Neuronal stem cell (in vitro differentiated cells): ENCODE measurements at regions not wholly inside any gene's neighbourhood (a gene's known extent, or its start where the extent isn't known, plus 50 kb on each side); places are given as distances from the start of the nearest gene placed in this dataset.
"Not testable (repeated sequence)": the region's sequence is repeated elsewhere in the genome, so short reads cannot be mapped to it uniquely, and the experiment has no call there.

ENCODE experiments used
- DNase-seq: peaks from one replicate; pipeline ENCODE4 v3.0.0-alpha.2; 2013; ENCODE audit warnings: low spot score
- H2AFZ ChIP-seq: one replicate; pipeline ENCODE4 v1.6.1; 2013; ENCODE audit warnings: mild to moderate bottlenecking, low read length, inconsistent platforms
- H2AK5ac ChIP-seq: 2 replicates; pipeline ENCODE4 v1.6.1; 2013; ENCODE audit warnings: low read depth, mild to moderate bottlenecking, inconsistent platforms, low read length, moderate library complexity, mixed read lengths
- H2BK120ac ChIP-seq: 2 replicates; pipeline ENCODE4 v1.6.1; 2013; ENCODE audit warnings: low read depth, mild to moderate bottlenecking, inconsistent platforms, low read length, moderate library complexity, mixed read lengths
- H2BK12ac ChIP-seq: one replicate; pipeline ENCODE4 v1.6.1; 2013; ENCODE audit warnings: low read length, inconsistent platforms
- H2BK15ac ChIP-seq: 2 replicates; pipeline ENCODE4 v1.6.1; 2013; ENCODE audit warnings: mild to moderate bottlenecking, low read length, inconsistent platforms, mixed read lengths
- H2BK5ac ChIP-seq: one replicate; pipeline ENCODE4 v1.6.1; 2013; ENCODE audit warnings: inconsistent platforms, mild to moderate bottlenecking, low read length, moderate library complexity
- H3K14ac ChIP-seq: one replicate; pipeline ENCODE4 v1.6.1; 2013; ENCODE audit warnings: low read length, inconsistent platforms
- H3K18ac ChIP-seq: 2 replicates; pipeline ENCODE4 v1.6.1; 2013; ENCODE audit warnings: low read length, inconsistent platforms
- H3K23ac ChIP-seq: 2 replicates; pipeline ENCODE4 v1.6.1; 2013; ENCODE audit warnings: low read depth, mild to moderate bottlenecking, mixed read lengths, low read length, inconsistent platforms; ENCODE audit not compliant: poor library complexity
- H3K27ac ChIP-seq: replicated peaks from 3 replicates; pipeline ENCODE4 v1.5.1; 2013; ENCODE audit warnings: low read length, inconsistent platforms
- H3K27me3 ChIP-seq, 3 experiments: 2 replicates each; pipeline ENCODE4 v1.6.1; 2013; ENCODE audit warnings: low read length in 3 of 3, mild to moderate bottlenecking in 2 of 3, inconsistent platforms in 1 of 3, low read depth in 1 of 3, mixed read lengths in 1 of 3, moderate library complexity in 1 of 3; ENCODE audit not compliant: control insufficient read depth in 3 of 3, insufficient read depth in 3 of 3
- H3K36me3 ChIP-seq, 2 donors: replicated peaks in 1 of 2; 2 replicates each; pipeline ENCODE4 v1.6.1; 2013; ENCODE audit warnings: low read length in 2 of 2; ENCODE audit not compliant: control insufficient read depth in 2 of 2, insufficient read depth in 2 of 2
- H3K4ac ChIP-seq: 2 replicates; pipeline ENCODE4 v1.6.1; 2013; ENCODE audit warnings: inconsistent platforms, mild to moderate bottlenecking, low read length, moderate library complexity
- H3K4me1 ChIP-seq, 2 donors: 1 replicate in 1 of 2; 2 replicates in 1 of 2; pipeline ENCODE4 v1.6.1; 2013; ENCODE audit warnings: low read length in 2 of 2, low read depth in 1 of 2; ENCODE audit not compliant: control insufficient read depth in 2 of 2, insufficient read depth in 1 of 2
- H3K4me2 ChIP-seq: one replicate; pipeline ENCODE4 v1.6.1; 2013; ENCODE audit warnings: mild to moderate bottlenecking, low read length, inconsistent platforms; ENCODE audit not compliant: insufficient read depth, poor library complexity, severe bottlenecking
- H3K4me3 ChIP-seq, 2 donors: 2 replicates each; pipeline ENCODE4 v1.5.1; 2013; ENCODE audit warnings: low read length in 2 of 2, mild to moderate bottlenecking in 2 of 2, inconsistent platforms in 1 of 2, moderate library complexity in 1 of 2
- H3K79me1 ChIP-seq: one replicate; pipeline ENCODE4 v1.6.1; 2013; ENCODE audit warnings: low read depth, mild to moderate bottlenecking, inconsistent platforms, low read length, moderate library complexity
- H3K9ac ChIP-seq: one replicate; pipeline ENCODE4 v1.6.1; 2013; ENCODE audit warnings: mild to moderate bottlenecking, low read depth, low read length, inconsistent platforms; ENCODE audit not compliant: poor library complexity
- H3K9me3 ChIP-seq, 2 donors: replicated peaks in 1 of 2; 2 replicates each; pipeline versions ENCODE3 to v1.6.1; 2013; ENCODE audit warnings: low read length in 2 of 2, mild to moderate bottlenecking in 2 of 2, inconsistent platforms in 1 of 2, low read depth in 1 of 2, mixed read lengths in 1 of 2, moderate library complexity in 1 of 2; ENCODE audit not compliant: control insufficient read depth in 2 of 2, insufficient read depth in 1 of 2
- H4K8ac ChIP-seq: one replicate; pipeline ENCODE4 v1.6.1; 2013; ENCODE audit warnings: low read depth, mild to moderate bottlenecking, inconsistent platforms, low read length, moderate library complexity
- H4K91ac ChIP-seq: one replicate; pipeline ENCODE4 v1.6.1; 2013; ENCODE audit warnings: low read length, low read depth, mild to moderate bottlenecking, inconsistent platforms; ENCODE audit not compliant: poor library complexity
- WGBS, 2 donors: extraction: QIAGEN DNeasy Blood & Tissue Kit; methylation state at CpG; one replicate each; pipeline ENCODE4 v1.1.7; 2013; ENCODE audit warnings: missing lambda C conversion rate in 2 of 2, mixed read lengths in 1 of 2; ENCODE audit not compliant: insufficient read length in 2 of 2, insufficient replicate concordance in 1 of 2; ENCODE audit errors: extremely low coverage in 2 of 2; 5-methylcytosine and 5-hydroxymethylcytosine counted together

DNA sequence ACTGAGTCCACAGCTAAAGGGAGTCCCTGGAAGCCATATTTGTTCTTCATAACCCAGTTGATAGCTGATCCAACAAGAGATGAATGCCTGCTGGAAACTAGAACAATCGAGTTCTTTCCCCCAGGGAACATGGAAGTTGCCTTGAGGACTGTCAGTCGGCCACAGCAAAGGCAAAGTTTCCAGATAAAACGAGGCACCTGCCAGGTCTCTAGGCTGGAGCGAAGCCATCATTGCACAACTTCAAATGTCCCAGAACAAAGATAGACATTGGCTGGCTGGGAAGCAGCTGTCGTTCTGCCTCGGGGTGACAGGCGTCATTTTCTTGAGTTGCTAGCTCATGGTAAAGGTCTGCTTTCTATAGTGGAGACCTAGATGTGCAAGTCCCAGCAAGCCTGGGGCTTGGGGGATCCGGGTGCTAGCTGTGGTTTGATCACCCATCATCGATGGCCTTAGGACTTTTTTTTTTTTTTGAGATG lies 184.4 kb upstream of the ZNF217 start:
- Histone ChIP-seq H3K4me2 (no peak overlapping the region), H2BK15ac (peak overlapping the region; percentile 65), H3K4ac (no peak overlapping the region), H3K4me3 (no peak overlapping the region), H3K9me3 (no peaks in the 10 kb centered on the region), H3K27ac (no peak overlapping the region), H2AFZ (peak overlapping the region; percentile 45), H3K14ac (no peak overlapping the region), H3K9ac (no peak overlapping the region), H4K91ac (no peak overlapping the region), H3K4me1 (peaks cover 0 to 5% of the 10 kb centered on the region in 2 donors), H2BK5ac (no peak overlapping the region), H4K8ac (no peak overlapping the region), H3K27me3 (no peaks in the 10 kb centered on the region), H2BK12ac (no peak overlapping the region), H3K23ac (no peak overlapping the region), H3K36me3 (no peaks in the 10 kb centered on the region), H2AK5ac (no peak overlapping the region), H3K18ac (no peak overlapping the region), H3K79me1 (no peaks in the 10 kb centered on the region), H2BK120ac (no peak overlapping the region)
- no peak for DNase-seq
- WGBS, 2 donors: no CpG with 5 or more reads among the region's 9 CpGs

DNA sequence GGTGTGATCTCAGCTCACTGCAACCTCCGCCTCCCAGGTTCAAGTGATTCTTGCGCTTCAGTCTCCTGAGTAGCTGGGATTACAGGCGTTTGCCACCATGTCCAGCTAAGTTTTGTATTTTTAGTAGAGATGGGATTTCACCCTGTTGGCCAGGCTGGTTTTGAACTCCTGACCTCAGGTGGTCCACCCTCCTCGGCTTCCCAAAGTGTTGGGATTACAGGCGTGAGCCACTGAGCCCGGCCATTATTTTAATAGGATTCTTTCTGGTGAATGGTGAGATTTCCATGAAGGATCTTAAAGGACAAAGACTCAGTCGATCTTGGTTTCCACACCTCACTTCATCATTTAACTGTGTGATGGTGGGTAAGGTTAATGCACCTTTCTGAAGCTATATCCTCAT lies 183.8 kb upstream of the ZNF217 start:
- not testable (repeated sequence) for H3K4ac ChIP-seq, DNase-seq, H3K9ac ChIP-seq, H3K36me3 ChIP-seq, H3K4me3 ChIP-seq, H2BK15ac ChIP-seq, H4K91ac ChIP-seq, H3K23ac ChIP-seq, H2BK12ac ChIP-seq, H3K27ac ChIP-seq, H2BK120ac ChIP-seq, H3K4me1 ChIP-seq, H3K9me3 ChIP-seq, H4K8ac ChIP-seq, H2AK5ac ChIP-seq, H2AFZ ChIP-seq, H2BK5ac ChIP-seq, H3K18ac ChIP-seq, H3K27me3 ChIP-seq, H3K14ac ChIP-seq, H3K79me1 ChIP-seq, H3K4me2 ChIP-seq
- WGBS, 2 donors: no CpG with 5 or more reads among the region's 7 CpGs

- no peak overlapping the region for H4K91ac ChIP-seq
- H4K8ac ChIP-seq: no peak overlapping the region
- H3K4me1 ChIP-seq: peaks cover 0 to 5% of the 10 kb centered on the region in 2 donors
- no peak overlapping the region for H3K4me3 ChIP-seq
- H3K36me3 ChIP-seq: no peaks in the 10 kb centered on the region
- no peak overlapping the region for H2AK5ac ChIP-seq
- no CpG with 5 or more reads among the region's 5 CpGs for WGBS, 2 donors
- H3K14ac ChIP-seq: no peak overlapping the region
- no peak overlapping the region for H3K4ac ChIP-seq
- H2AFZ ChIP-seq: no peak overlapping the region
- no peak overlapping the region for H3K27ac ChIP-seq
- H3K79me1 ChIP-seq: no peaks in the 10 kb centered on the region
- H2BK5ac ChIP-seq: no peak overlapping the region
- H3K23ac ChIP-seq: no peak overlapping the region
- no peaks in the 10 kb centered on the region for H3K27me3 ChIP-seq
- no peak overlapping the region for H3K9ac ChIP-seq
- DNase-seq: no peak
- no peak overlapping the region for H2BK15ac ChIP-seq
- no peak overlapping the region for H2BK120ac ChIP-seq
- no peak overlapping the region for H3K4me2 ChIP-seq
- no peak overlapping the region for H3K18ac ChIP-seq
- H2BK12ac ChIP-seq: no peak overlapping the region
- H3K9me3 ChIP-seq: no peaks in the 10 kb centered on the region
Observed at GRCh38 chr20:53776858-53777257, 183.2 kb upstream of the ZNF217 start.

DNA sequence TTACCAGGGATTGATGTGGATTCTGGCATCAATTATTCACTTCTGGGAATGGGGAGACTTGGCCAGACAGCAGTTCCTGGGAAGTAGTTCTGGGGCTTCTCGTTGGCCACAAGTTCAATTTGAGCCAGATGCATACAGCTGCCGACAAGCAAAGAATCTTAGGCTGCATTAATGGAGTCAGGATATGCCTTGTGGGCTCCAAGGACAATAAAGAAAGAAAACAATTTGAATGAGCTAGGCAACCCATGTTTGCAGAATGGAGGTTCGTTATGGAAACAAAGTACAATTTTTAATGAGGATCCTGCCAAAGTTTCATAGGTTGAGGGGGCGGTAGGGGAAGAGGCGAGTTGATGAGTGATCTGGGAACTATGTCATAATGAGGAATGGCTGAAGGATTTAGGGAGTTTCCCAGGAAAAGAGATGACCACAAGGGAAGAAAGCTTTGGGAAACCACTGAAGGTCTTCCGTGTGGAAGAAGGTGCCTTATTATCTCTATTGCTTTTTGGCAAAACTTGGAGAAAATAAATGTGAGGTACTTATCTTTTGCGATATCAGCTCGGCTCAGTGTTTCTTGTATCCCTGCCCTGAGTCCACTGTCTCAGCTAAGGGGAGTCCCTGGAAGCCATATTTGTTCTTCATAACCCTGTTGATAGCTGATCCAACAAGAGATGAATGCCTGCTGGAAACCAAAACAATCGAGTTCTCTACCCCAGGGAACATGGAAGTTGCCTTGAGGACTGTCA lies 181.0 kb upstream of the ZNF217 start:
- Histone ChIP-seq H3K79me1 (no peaks in the 10 kb centered on the region), H4K8ac (no peak overlapping the region), H3K4me1 (peaks cover 0 to 5% of the 10 kb centered on the region in 2 donors), H3K9me3 (no peaks in the 10 kb centered on the region), H3K18ac (no peak overlapping the region), H3K4me2 (no peak overlapping the region), H3K9ac (no peak overlapping the region), H3K36me3 (no peaks in the 10 kb centered on the region), H2BK12ac (no peak overlapping the region), H2AK5ac (no peak overlapping the region), H3K4ac (no peak overlapping the region), H3K27me3 (no peaks in the 10 kb centered on the region), H3K23ac (no peak overlapping the region), H2BK5ac (no peak overlapping the region), H3K27ac (no peak overlapping the region), H3K4me3 (no peak overlapping the region), H2BK120ac (no peak overlapping the region), H2BK15ac (no peak overlapping the region), H4K91ac (no peak overlapping the region), H3K14ac (no peak overlapping the region), H2AFZ (no peak overlapping the region)
- 100% methylated on average over 2 of the region's 9 CpGs; no CpG with 5 or more reads in 1 of the 2 donors for WGBS, 2 donors
- DNase-seq: no peak
